AG04450 (cell line): ENCODE measurements at regions not wholly inside any gene's neighbourhood (a gene's known extent, or its start where the extent isn't known, plus 50 kb on each side); places are given as distances from the start of the nearest gene placed in this dataset.
"Not testable (repeated sequence)": the region's sequence is repeated elsewhere in the genome, so short reads cannot be mapped to it uniquely, and the experiment has no call there.

Experiments
- CTCF ChIA-PET: fragments of 300-600, 350-600 bp; formaldehyde crosslinking; extraction: SDS; loops from one replicate; lab custom pipeline; 2022; ENCODE audit warnings: antibody characterized with exemption, inconsistent platforms; lab: Charles Lee
- POLR2A ChIA-PET: fragments of 350-600 bp; formaldehyde crosslinking; extraction: SDS; loops from one replicate; lab custom pipeline; 2021; ENCODE audit warnings: antibody characterized with exemption, inconsistent platforms; lab: Yijun Ruan, JAX
- DNase-seq: peaks from one replicate; pipeline ENCODE4 v3.0.0-alpha.2; 2011; ENCODE audit warnings: low read depth, low spot score
- H3K27ac ChIP-seq: one replicate; pipeline ENCODE4 v1.5.1; 2012; ENCODE audit warnings: low read depth, low read length, control low read depth
- H3K27me3 ChIP-seq: one replicate; pipeline ENCODE4 v1.6.0; 2012; ENCODE audit warnings: low read length; ENCODE audit not compliant: control insufficient read depth, insufficient read depth
- H3K4me3 ChIP-seq: 2 replicates; pipeline ENCODE4 v1.5.1; 2011; ENCODE audit warnings: mild to moderate bottlenecking, low read depth, low read length, control low read depth
- H3K9me3 ChIP-seq: 2 replicates; pipeline ENCODE4 v1.5.1; 2012; ENCODE audit warnings: low read length; ENCODE audit not compliant: control insufficient read depth, insufficient read depth
- CTCF ChIP-seq: IDR thresholded peaks from 2 replicates; pipeline ENCODE4 v1.5.1; 2011; ENCODE audit warnings: low read depth, low read length, control low read depth, inconsistent platforms

GRCh38 chr6:85278466-85279035 lies 171.3 kb upstream of the NT5E start:
- CTCF ChIA-PET, result interaction anchor here (0.7 kb wide), 1 partner anchor 45 kb away, joined by 3 read pairs; no protein-coding TSS in a partner anchor
- Histone ChIP-seq H3K9me3 (no peaks in the 10 kb centered on the region), H3K27ac (no peak overlapping the region), H3K4me3 (no peak overlapping the region), H3K27me3 (no peaks in the 10 kb centered on the region)
- DNase-seq, result no peak
- TF ChIP-seq CTCF, result no peak
- POLR2A ChIA-PET, result no interaction called here

- H3K27me3 ChIP-seq, H3K9me3 ChIP-seq, H3K4me3 ChIP-seq, H3K27ac ChIP-seq, POLR2A ChIA-PET, DNase-seq: not testable (repeated sequence)
- CTCF ChIA-PET, result interaction anchor here (1.1 kb wide), 1 partner anchor 47 kb away, joined by 3 read pairs; no protein-coding TSS in a partner anchor
Observed at GRCh38 chr6:85276026-85276425, 173.9 kb upstream of the NT5E start.

GRCh38 chr6:85275338-85275985 lies 174.4 kb upstream of the NT5E start:
- H3K9me3 ChIP-seq, result no peaks in the 10 kb centered on the region
- H3K27ac ChIP-seq, result no peak overlapping the region
- ChIA-PET CTCF (no interaction called here), POLR2A (no interaction called here)
- no peak overlapping the region for H3K4me3 ChIP-seq
- no peak for TF ChIP-seq CTCF
- H3K27me3 ChIP-seq, result no peaks in the 10 kb centered on the region
- DNase-seq, result no peak

GRCh38 chr6:85273870-85274269 lies 176.0 kb upstream of the NT5E start:
- no peak overlapping the region for H3K4me3 ChIP-seq
- no peak for DNase-seq
- no peak overlapping the region for H3K27ac ChIP-seq
- H3K27me3 ChIP-seq, result no peaks in the 10 kb centered on the region
- no peak for TF ChIP-seq CTCF
- H3K9me3 ChIP-seq, result no peaks in the 10 kb centered on the region
- POLR2A ChIA-PET, result no interaction called here
- CTCF ChIA-PET, result interaction anchor here (0.7 kb wide), 1 partner anchor 50 kb away, joined by 3 read pairs; no protein-coding TSS in a partner anchor

- no peaks in the 10 kb centered on the region for H3K9me3 ChIP-seq
- H3K27me3 ChIP-seq, result no peaks in the 10 kb centered on the region
- H3K27ac ChIP-seq, result no peak overlapping the region
- no peak overlapping the region for H3K4me3 ChIP-seq
- TF ChIP-seq CTCF, result no peak
- no peak for DNase-seq
- POLR2A ChIA-PET, result no interaction called here
- CTCF ChIA-PET, result no interaction called here
Observed at GRCh38 chr6:85273046-85273445, 176.8 kb upstream of the NT5E start.
